H9 (cell line): ENCODE measurements at regions not wholly inside any gene's neighbourhood (a gene's known extent, or its start where the extent isn't known, plus 50 kb on each side); places are given as distances from the start of the nearest gene placed in this dataset.
A peak's percentile ranks its signal among the peaks of the same experiment; 100 is the strongest.

Experiments
- DNase-seq: peaks from one replicate; pipeline ENCODE4 v3.0.0-alpha.2; 2017
- H2AFZ ChIP-seq: one replicate; pipeline ENCODE4 v1.6.1; 2013; ENCODE audit warnings: mild to moderate bottlenecking, low read length, control low read depth, moderate library complexity
- H2AK5ac ChIP-seq: 2 replicates; pipeline ENCODE4 v1.6.1; 2013; ENCODE audit warnings: low read length, control low read depth, mixed read lengths; ENCODE audit not compliant: insufficient read length
- H2BK120ac ChIP-seq: one replicate; pipeline ENCODE4 v1.6.1; 2013; ENCODE audit warnings: low read depth, mild to moderate bottlenecking, low read length, control low read depth, inconsistent platforms; ENCODE audit not compliant: poor library complexity, severe bottlenecking
- H2BK12ac ChIP-seq: 2 replicates; pipeline ENCODE4 v1.6.1; 2013; ENCODE audit warnings: low read length, control low read depth, mixed read lengths, low read depth; ENCODE audit not compliant: insufficient read length
- H2BK15ac ChIP-seq: 2 replicates; pipeline ENCODE4 v1.6.1; 2013; ENCODE audit warnings: low read depth, low read length, control low read depth
- H2BK20ac ChIP-seq: one replicate; pipeline ENCODE4 v1.6.1; 2013; ENCODE audit warnings: low read depth, mild to moderate bottlenecking, low read length, control low read depth, inconsistent platforms; ENCODE audit not compliant: poor library complexity, severe bottlenecking
- H2BK5ac ChIP-seq: 2 replicates; pipeline ENCODE4 v1.6.1; 2013; ENCODE audit warnings: low read length, control low read depth, mixed read lengths; ENCODE audit not compliant: insufficient read length
- H3K14ac ChIP-seq: 2 replicates; pipeline ENCODE4 v1.6.1; 2013; ENCODE audit warnings: low read length, control low read depth; ENCODE audit not compliant: insufficient read depth
- H3K18ac ChIP-seq: 2 replicates; pipeline ENCODE4 v1.6.1; 2013; ENCODE audit warnings: low read depth, mild to moderate bottlenecking, mixed read lengths, low read length, control low read depth; ENCODE audit not compliant: insufficient read length
- H3K23ac ChIP-seq: 2 replicates; pipeline ENCODE4 v1.6.1; 2013; ENCODE audit warnings: low read length, control low read depth, mixed read lengths, low read depth; ENCODE audit not compliant: insufficient read length
- H3K23me2 ChIP-seq: 2 replicates; pipeline ENCODE4 v1.6.1; 2013; ENCODE audit warnings: low read depth, mild to moderate bottlenecking, mixed read lengths, low read length, control low read depth; ENCODE audit not compliant: insufficient read length, poor library complexity, severe bottlenecking
- H3K27ac ChIP-seq: 2 replicates; pipeline ENCODE4 v1.5.1; 2013; ENCODE audit warnings: low read length, control low read depth, mixed read lengths, low read depth; ENCODE audit not compliant: insufficient read length
- H3K27me3 ChIP-seq: 2 replicates; pipeline ENCODE4 v1.6.1; 2013; ENCODE audit warnings: low read length, control low read depth, inconsistent platforms; ENCODE audit not compliant: insufficient read depth
- H3K4ac ChIP-seq: 2 replicates; pipeline ENCODE4 v1.6.1; 2013; ENCODE audit warnings: low read depth, mild to moderate bottlenecking, control low read depth, inconsistent platforms, low read length, moderate library complexity
- H3K4me1 ChIP-seq: 2 replicates; pipeline ENCODE4 v1.6.1; 2013; ENCODE audit warnings: low read length, control low read depth, inconsistent platforms; ENCODE audit not compliant: insufficient read depth
- H3K4me2 ChIP-seq: 2 replicates; pipeline ENCODE4 v1.6.1; 2013; ENCODE audit warnings: low read length, control low read depth, mixed read lengths; ENCODE audit not compliant: insufficient read length, insufficient read depth
- H3K56ac ChIP-seq: 2 replicates; pipeline ENCODE4 v1.6.1; 2013; ENCODE audit warnings: low read depth, mild to moderate bottlenecking, mixed read lengths, low read length, control low read depth; ENCODE audit not compliant: insufficient read length
- H3K79me1 ChIP-seq: 2 replicates; pipeline ENCODE4 v1.6.1; 2013; ENCODE audit warnings: low read depth, mild to moderate bottlenecking, moderate library complexity, low read length, control low read depth, inconsistent platforms; ENCODE audit not compliant: insufficient read depth, poor library complexity, severe bottlenecking
- H3K79me2 ChIP-seq: 2 replicates; pipeline ENCODE4 v1.6.1; 2013; ENCODE audit warnings: low read length, control low read depth, inconsistent platforms; ENCODE audit not compliant: insufficient read depth
- H3K9ac ChIP-seq: 2 replicates; pipeline ENCODE4 v1.6.1; 2013; ENCODE audit warnings: low read length, control low read depth, mixed read lengths; ENCODE audit not compliant: insufficient read length; ENCODE audit errors: extremely low read depth
- H3K9me3 ChIP-seq: one replicate; pipeline ENCODE4 v1.6.1; 2013; ENCODE audit warnings: low read depth, low read length, inconsistent platforms; ENCODE audit not compliant: control insufficient read depth
- H3T11ph ChIP-seq: one replicate; pipeline ENCODE4 v1.6.1; 2013; ENCODE audit warnings: mild to moderate bottlenecking, low read length, control low read depth, inconsistent platforms
- H4K20me1 ChIP-seq: one replicate; pipeline ENCODE4 v1.6.1; 2013; ENCODE audit not compliant: control insufficient read depth, insufficient read length, insufficient read depth
- H4K5ac ChIP-seq: 2 replicates; pipeline ENCODE4 v1.6.1; 2013; ENCODE audit warnings: low read depth, mild to moderate bottlenecking, mixed read lengths, low read length, control low read depth; ENCODE audit not compliant: insufficient read length
- H4K8ac ChIP-seq: replicated peaks from 2 replicates; pipeline ENCODE4 v1.6.1; 2013; ENCODE audit warnings: low read length, control low read depth, mixed read lengths, low read depth; ENCODE audit not compliant: insufficient read length
- H4K91ac ChIP-seq: 2 replicates; pipeline ENCODE4 v1.6.1; 2013; ENCODE audit warnings: low read depth, mild to moderate bottlenecking, moderate library complexity, mixed read lengths, low read length, control low read depth; ENCODE audit not compliant: insufficient read length
- H3K27ac Mint-ChIP-seq, 3 experiments: 2 replicates in 2 of 3; 3 replicates in 1 of 3; pipeline ENCODE4 v1.8.0; 2020 to 2021; ENCODE audit warnings: mixed read lengths in 3 of 3, mild to moderate bottlenecking in 1 of 3, moderate library complexity in 1 of 3
- H3K27me3 Mint-ChIP-seq: 2 replicates; pipeline ENCODE4 v1.8.0; 2021; ENCODE audit warnings: low read depth, mild to moderate bottlenecking, moderate library complexity, mixed read lengths
- H3K36me3 Mint-ChIP-seq, 3 experiments: 2 replicates in 2 of 3; 3 replicates in 1 of 3; pipeline ENCODE4 v1.8.0; 2020 to 2021; ENCODE audit warnings: low read depth in 3 of 3, mixed read lengths in 3 of 3; ENCODE audit not compliant: insufficient read depth in 1 of 3
- H3K4me1 Mint-ChIP-seq, 2 experiments: 2 replicates each; pipeline ENCODE4 v1.8.0; 2020; ENCODE audit warnings: mixed read lengths in 2 of 2
- H3K4me3 Mint-ChIP-seq, 2 experiments: 2 replicates in 1 of 2; 3 replicates in 1 of 2; pipeline ENCODE4 v1.8.0; 2020 to 2021; ENCODE audit warnings: mild to moderate bottlenecking in 2 of 2, mixed read lengths in 2 of 2, moderate library complexity in 1 of 2
- H3K9me3 Mint-ChIP-seq, 2 experiments: 2 replicates in 1 of 2; 3 replicates in 1 of 2; pipeline ENCODE4 v1.8.0; 2020; ENCODE audit warnings: mild to moderate bottlenecking in 2 of 2, mixed read lengths in 2 of 2, moderate library complexity in 1 of 2
- WGBS: extraction: QIAGEN DNeasy Blood & Tissue Kit; methylation state at CpG from one replicate; pipeline ENCODE4 v1.1.7; 2013; ENCODE audit warnings: missing lambda C conversion rate, low lambda C conversion rate, mixed read lengths; ENCODE audit not compliant: insufficient read length; ENCODE audit errors: extremely low coverage; 5-methylcytosine and 5-hydroxymethylcytosine counted together
- TF ChIP-seq, protein P1 (sequence below): fragments of 200-600 bp; sonication (generic); conservative IDR thresholded peaks from 3 replicates; pipeline ENCODE4 v1.8.0; 2021; ENCODE audit warnings: antibody characterized with exemption, mild to moderate bottlenecking

DNA sequence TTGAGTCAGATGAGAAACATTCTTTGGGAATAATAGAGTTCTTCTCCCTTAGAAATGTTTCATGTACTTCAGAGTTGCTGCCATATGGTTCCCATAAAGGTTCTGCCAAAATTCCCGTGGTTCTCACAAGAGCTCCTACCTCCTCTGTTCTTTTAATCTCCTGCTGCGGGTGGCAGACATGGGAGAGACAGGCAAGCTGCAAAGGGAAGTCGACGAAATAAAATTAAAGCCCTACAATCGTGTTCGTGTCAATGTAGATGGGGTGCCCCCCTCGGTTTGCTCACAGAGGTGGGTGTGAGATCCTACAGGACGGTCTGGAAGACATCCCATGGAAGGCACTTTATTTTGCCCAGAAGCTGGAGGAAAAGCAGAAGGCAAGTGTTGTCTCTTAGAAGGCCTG lies 276.0 kb downstream of the RWDD3 start:
- Mint-ChIP-seq H3K4me1 (peaks cover 46 to 54% of the 10 kb centered on the region in 2 experiments), H3K4me3 (no peak overlapping the region), H3K27me3 (no peaks in the 10 kb centered on the region), H3K9me3 (no peaks in the 10 kb centered on the region), H3K27ac (peak overlapping the region; percentile 9 to 24 (median 14); a peak in 4 of 7 replicates), H3K36me3 (peaks cover 2 to 9% (median 3%) of the 10 kb centered on the region in 3 experiments; a peak in 5 of 7 replicates)
- Histone ChIP-seq H3K56ac (no peak overlapping the region), H3K9me3 (no peaks in the 10 kb centered on the region), H3T11ph (no peak overlapping the region), H4K8ac (no peak overlapping the region), H3K23ac (no peak overlapping the region), H3K4ac (no peak overlapping the region), H3K79me1 (no peaks in the 10 kb centered on the region), H4K5ac (no peak overlapping the region), H2BK5ac (no peak overlapping the region), H3K18ac (no peak overlapping the region), H3K79me2 (no peaks in the 10 kb centered on the region), H2BK120ac (no peak overlapping the region), H3K4me2 (no peak overlapping the region), H3K27me3 (no peaks in the 10 kb centered on the region), H3K23me2 (no peaks in the 10 kb centered on the region), H2BK20ac (no peak overlapping the region), H2BK12ac (peak overlapping the region; percentile 86), H3K4me1 (peaks cover 3% of the 10 kb centered on the region; the same call in 1 of the 2 replicates), H3K9ac (no peak overlapping the region), H4K20me1 (no peaks in the 10 kb centered on the region), H4K91ac (no peak overlapping the region), H2AK5ac (no peak overlapping the region), H3K27ac (no peak overlapping the region), H2BK15ac (no peak overlapping the region), H3K14ac (no peak overlapping the region), H2AFZ (peak overlapping the region; percentile 32)
- no CpG with 5 or more reads among the region's 8 CpGs for WGBS
- DNase-seq = no peak
- TF ChIP-seq, protein P1, sequence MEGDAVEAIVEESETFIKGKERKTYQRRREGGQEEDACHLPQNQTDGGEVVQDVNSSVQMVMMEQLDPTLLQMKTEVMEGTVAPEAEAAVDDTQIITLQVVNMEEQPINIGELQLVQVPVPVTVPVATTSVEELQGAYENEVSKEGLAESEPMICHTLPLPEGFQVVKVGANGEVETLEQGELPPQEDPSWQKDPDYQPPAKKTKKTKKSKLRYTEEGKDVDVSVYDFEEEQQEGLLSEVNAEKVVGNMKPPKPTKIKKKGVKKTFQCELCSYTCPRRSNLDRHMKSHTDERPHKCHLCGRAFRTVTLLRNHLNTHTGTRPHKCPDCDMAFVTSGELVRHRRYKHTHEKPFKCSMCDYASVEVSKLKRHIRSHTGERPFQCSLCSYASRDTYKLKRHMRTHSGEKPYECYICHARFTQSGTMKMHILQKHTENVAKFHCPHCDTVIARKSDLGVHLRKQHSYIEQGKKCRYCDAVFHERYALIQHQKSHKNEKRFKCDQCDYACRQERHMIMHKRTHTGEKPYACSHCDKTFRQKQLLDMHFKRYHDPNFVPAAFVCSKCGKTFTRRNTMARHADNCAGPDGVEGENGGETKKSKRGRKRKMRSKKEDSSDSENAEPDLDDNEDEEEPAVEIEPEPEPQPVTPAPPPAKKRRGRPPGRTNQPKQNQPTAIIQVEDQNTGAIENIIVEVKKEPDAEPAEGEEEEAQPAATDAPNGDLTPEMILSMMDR = no peak
